ENCODE measurements at regions not wholly inside any gene's neighbourhood (a gene's known extent, or its start where the extent isn't known, plus 50 kb on each side); places are given as distances from the start of the nearest gene placed in this dataset.

GRCh38 chr12:60191676-60192359, 596.0 kb downstream of the SLC16A7 start:
- Histone ChIP-seq H3K4me2 (ENCODE audit: insufficient read depth, low read length) (no peak overlapping the region), H3K9me3 (replicated peaks; ENCODE audit: control insufficient read depth, insufficient read depth, low read depth, low read length) (no peaks in the 10 kb centered on the region; the same call in 1 of the 2 replicates), H3K9me1 (ENCODE audit: control insufficient read depth, insufficient read depth, low read length) (no peaks in the 10 kb centered on the region), H3K9ac (ENCODE audit: insufficient read depth in 1 of 2, low read depth in 2 of 2, low read length in 2 of 2) (no peak overlapping the region), H3K79me2 (ENCODE audit: control insufficient read depth, insufficient read depth, low read length) (no peaks in the 10 kb centered on the region), H3K4me1 (replicated peaks in 1 of 2; ENCODE audit: control insufficient read depth in 2 of 2, insufficient read depth in 2 of 2, low read length in 2 of 2) (no peaks in the 10 kb centered on the region), H3K27ac (ENCODE audit: extremely low read depth, low read depth, low read length) (no peak overlapping the region), H3K4me3 (no peak overlapping the region), H3K27me3 (ENCODE audit: control insufficient read depth in 2 of 2, insufficient read depth in 2 of 2, low read length in 2 of 2) (no peaks in the 10 kb centered on the region), H2AFZ (ENCODE audit: low read depth, low read length) (no peak overlapping the region), H3K36me3 (ENCODE audit: control insufficient read depth, insufficient read depth, low read length) (no peaks in the 10 kb centered on the region), H4K20me1 (replicated peaks; ENCODE audit: control insufficient read depth, insufficient read depth, low read length) (no peaks in the 10 kb centered on the region)
- intact Hi-C loops (cut with micrococcal nuclease) (no loop called here), in situ Hi-C loops (cut with MboI) (no loop called here)
- CTCF ChIA-PET (ENCODE audit: low intra/inter-chr PET ratio): no interaction called here
- FAIRE-seq (no peak), ATAC-seq (no peak), DNase-seq (ENCODE audit: extremely low read depth in 1 of 4, low spot score in 3 of 4) (no peak)
- BruUV-seq (replicated peaks): no TSS peak
- TF ChIP-seq DPF2 (IDR thresholded peaks at IDR 0.05) (no peak), IRF2 (CRISPR knock-in tag; IDR thresholded peaks at IDR 0.05) (no peak)
- POLR2A ChIA-PET: no interaction called here

GRCh38 chr12:60194678-60195077, 598.8 kb downstream of the SLC16A7 start:
- no peaks in the 10 kb centered on the region for H3K79me2 ChIP-seq (ENCODE audit: control insufficient read depth, insufficient read depth, low read length)
- H3K9ac ChIP-seq (ENCODE audit: insufficient read depth in 1 of 2, low read depth in 2 of 2, low read length in 2 of 2): no peak overlapping the region
- no peaks in the 10 kb centered on the region for H3K9me1 ChIP-seq (ENCODE audit: control insufficient read depth, insufficient read depth, low read length)
- no peak for DNase-seq (ENCODE audit: extremely low read depth in 1 of 4, low spot score in 3 of 4)
- no peaks in the 10 kb centered on the region for H4K20me1 ChIP-seq (replicated peaks; ENCODE audit: control insufficient read depth, insufficient read depth, low read length)
- ChIA-PET CTCF (ENCODE audit: low intra/inter-chr PET ratio) (no interaction called here), POLR2A (no interaction called here)
- ATAC-seq: no peak
- no peaks in the 10 kb centered on the region for H3K27me3 ChIP-seq (ENCODE audit: control insufficient read depth in 2 of 2, insufficient read depth in 2 of 2, low read length in 2 of 2)
- H2AFZ ChIP-seq (ENCODE audit: low read depth, low read length): no peak overlapping the region
- no peak overlapping the region for H3K27ac ChIP-seq (ENCODE audit: extremely low read depth, low read depth, low read length)
- H3K4me2 ChIP-seq (ENCODE audit: insufficient read depth, low read length): no peak overlapping the region
- no peaks in the 10 kb centered on the region for H3K9me3 ChIP-seq (replicated peaks; ENCODE audit: control insufficient read depth, insufficient read depth, low read depth, low read length)
- H3K36me3 ChIP-seq (ENCODE audit: control insufficient read depth, insufficient read depth, low read length): no peaks in the 10 kb centered on the region
- no peaks in the 10 kb centered on the region for H3K4me1 ChIP-seq (replicated peaks in 1 of 2; ENCODE audit: control insufficient read depth in 2 of 2, insufficient read depth in 2 of 2, low read length in 2 of 2)
- no TSS peak for BruUV-seq (replicated peaks)
- TF ChIP-seq SRSF3 (IDR thresholded peaks at IDR 0.05; ENCODE audit: insufficient read depth, low read length) (no peak), ATF3 (IDR thresholded peaks at IDR 0.05) (peak; percentile 56), ATF3 (CRISPR knock-in tag; conservative IDR thresholded peaks at IDR 0.05) (no peak), MTA2 (IDR thresholded peaks at IDR 0.05; ENCODE audit: low read depth) (no peak)
- H3K4me3 ChIP-seq: no peak overlapping the region
- in situ Hi-C loops (cut with MboI) (no loop called here), intact Hi-C loops (cut with micrococcal nuclease) (no loop called here)
- no peak for FAIRE-seq

Measured in K562 (cell line).